Keratinocyte (primary cell): ENCODE measurements at regions not wholly inside any gene's neighbourhood (a gene's known extent, or its start where the extent isn't known, plus 50 kb on each side); places are given as distances from the start of the nearest gene placed in this dataset.

Source experiments
- DNase-seq: peaks from one replicate; pipeline ENCODE4 v3.0.0-alpha.2; 2011; ENCODE audit warnings: low read depth, missing footprints, low spot score
- FAIRE-seq: peaks from 2 replicates; lab custom pipeline; 2011; peaks lifted over from hg19 to GRCh38; lab: Jason Lieb, UNC
- H2AFZ ChIP-seq: 2 replicates; pipeline ENCODE4 v1.6.0; 2012; ENCODE audit warnings: low read length, control low read depth, inconsistent platforms; ENCODE audit not compliant: control insufficient read depth
- H3K27ac ChIP-seq: 2 replicates; pipeline ENCODE4 v1.5.1; 2011; ENCODE audit warnings: low read length; ENCODE audit not compliant: control insufficient read depth, insufficient read depth
- H3K27me3 ChIP-seq: 3 replicates; pipeline ENCODE4 v1.6.0; 2011; ENCODE audit warnings: low read length; ENCODE audit not compliant: control insufficient read depth, insufficient read depth; ENCODE audit errors: extremely low read depth
- H3K36me3 ChIP-seq, 2 experiments: 2 replicates in 1 of 2; 3 replicates in 1 of 2; pipeline ENCODE4 v1.5.1; 2011; ENCODE audit warnings: low read length in 2 of 2, mild to moderate bottlenecking in 1 of 2; ENCODE audit not compliant: control insufficient read depth in 2 of 2, insufficient read depth in 2 of 2; ENCODE audit errors: extremely low read depth in 1 of 2
- H3K4me1 ChIP-seq: 3 replicates; pipeline ENCODE4 v1.5.1; 2011; ENCODE audit warnings: low read length; ENCODE audit not compliant: control insufficient read depth, insufficient read depth; ENCODE audit errors: extremely low read depth
- H3K4me2 ChIP-seq: 3 replicates; pipeline ENCODE4 v1.6.0; 2011; ENCODE audit warnings: low read depth, low read length; ENCODE audit not compliant: control insufficient read depth, insufficient read depth; ENCODE audit errors: extremely low read depth
- H3K4me3 ChIP-seq, 3 experiments: fragments of 200-600 bp in 1 of 3; sonication (generic) in 1 of 3; 2 replicates in 2 of 3; 3 replicates in 1 of 3; pipeline ENCODE4 v1.5.1; 2011 to 2016; ENCODE audit warnings: low read length in 3 of 3, mild to moderate bottlenecking in 3 of 3, control low read depth in 2 of 3, inconsistent platforms in 1 of 3, low read depth in 1 of 3, mixed read lengths in 1 of 3, mixed run types in 1 of 3, moderate library complexity in 1 of 3; ENCODE audit not compliant: control insufficient read depth in 2 of 3, insufficient read depth in 2 of 3; ENCODE audit errors: extremely low read depth in 1 of 3
- H3K79me2 ChIP-seq: 2 replicates; pipeline ENCODE4 v1.6.0; 2012; ENCODE audit warnings: low read length; ENCODE audit not compliant: control insufficient read depth, insufficient read depth
- H3K9ac ChIP-seq: 3 replicates; pipeline ENCODE4 v1.6.0; 2011; ENCODE audit warnings: low read length; ENCODE audit not compliant: control insufficient read depth, insufficient read depth; ENCODE audit errors: extremely low read depth
- H3K9me1 ChIP-seq: 3 replicates; pipeline ENCODE4 v1.6.0; 2011; ENCODE audit warnings: low read length; ENCODE audit not compliant: control insufficient read depth, insufficient read depth; ENCODE audit errors: extremely low read depth
- H3K9me3 ChIP-seq: 2 replicates; pipeline ENCODE4 v1.5.1; 2012; ENCODE audit warnings: low read depth, low read length; ENCODE audit not compliant: control insufficient read depth
- H4K20me1 ChIP-seq: 3 replicates; pipeline ENCODE4 v1.6.0; 2011; ENCODE audit warnings: low read length; ENCODE audit not compliant: control insufficient read depth, insufficient read depth; ENCODE audit errors: extremely low read depth
- CTCF ChIP-seq, 3 experiments: IDR thresholded peaks in 1 of 3; conservative IDR thresholded peaks in 1 of 3; optimal IDR thresholded peaks in 1 of 3; 2 replicates in 2 of 3; 3 replicates in 1 of 3; pipeline versions ENCODE3 to v1.5.1; 2011; ENCODE audit warnings: low read length in 3 of 3, mild to moderate bottlenecking in 3 of 3, moderate library complexity in 2 of 3, control low read depth in 1 of 3, inconsistent platforms in 1 of 3; ENCODE audit not compliant: insufficient read depth in 2 of 3; ENCODE audit errors: extremely low read depth in 1 of 3
- EZH2 ChIP-seq: IDR thresholded peaks from one replicate; pipeline ENCODE4 v1.6.1; 2012; ENCODE audit warnings: inconsistent platforms, mild to moderate bottlenecking, low read length, moderate library complexity
- dilution Hi-C: fragments of 300-500 bp; cut with MboI; formaldehyde crosslinking; loops from one replicate; pipeline ENCODE4 v1.7.0; 2020; ENCODE audit warnings: low sequenced_read_pairs; ENCODE audit not compliant: extremely low pct_ligation_motif_present

GRCh38 chr3:64813326-64813725, 125.5 kb upstream of the ADAMTS9 start:
- H3K79me2 ChIP-seq, result no peaks in the 10 kb centered on the region
- DNase-seq (no peak), FAIRE-seq (no peak)
- H3K4me3 ChIP-seq, result no peak overlapping the region
- H3K36me3 ChIP-seq, result no peaks in the 10 kb centered on the region
- H3K4me2 ChIP-seq, result no peak overlapping the region
- dilution Hi-C loops, result no loop called here
- TF ChIP-seq EZH2 (no peak), CTCF (optimal IDR thresholded peaks at IDR 0.05 in 1 of 3, IDR thresholded peaks at IDR 0.05 in 1 of 3, conservative IDR thresholded peaks at IDR 0.05 in 1 of 3; ENCODE audit: extremely low read depth in 1 of 3, insufficient read depth in 2 of 3, low read length in 3 of 3) (no peak)
- H3K9me1 ChIP-seq, result no peaks in the 10 kb centered on the region
- H2AFZ ChIP-seq, result no peak overlapping the region
- H3K9ac ChIP-seq, result no peak overlapping the region
- no peak overlapping the region for H3K27ac ChIP-seq
- H3K4me1 ChIP-seq, result no peaks in the 10 kb centered on the region
- peaks cover 9% of the 10 kb centered on the region for H3K27me3 ChIP-seq
- no peaks in the 10 kb centered on the region for H3K9me3 ChIP-seq
- no peaks in the 10 kb centered on the region for H4K20me1 ChIP-seq

GRCh38 chr3:64809086-64809485, 121.3 kb upstream of the ADAMTS9 start:
- Histone ChIP-seq H3K9ac (no peak overlapping the region), H3K4me3 (no peak overlapping the region), H3K9me3 (no peaks in the 10 kb centered on the region), H4K20me1 (no peaks in the 10 kb centered on the region), H3K4me1 (no peaks in the 10 kb centered on the region), H3K27me3 (no peaks in the 10 kb centered on the region), H3K9me1 (no peaks in the 10 kb centered on the region), H3K36me3 (no peaks in the 10 kb centered on the region), H2AFZ (no peak overlapping the region), H3K79me2 (no peaks in the 10 kb centered on the region), H3K27ac (no peak overlapping the region), H3K4me2 (no peak overlapping the region)
- FAIRE-seq (no peak), DNase-seq (no peak)
- dilution Hi-C loops, result no loop called here
- TF ChIP-seq CTCF (optimal IDR thresholded peaks at IDR 0.05 in 1 of 3, IDR thresholded peaks at IDR 0.05 in 1 of 3, conservative IDR thresholded peaks at IDR 0.05 in 1 of 3; ENCODE audit: extremely low read depth in 1 of 3, insufficient read depth in 2 of 3, low read length in 3 of 3), result no peak
- TF ChIP-seq EZH2, result no peak
